HG03280 (cell line): ENCODE measurements at regions not wholly inside any gene's neighbourhood (a gene's known extent, or its start where the extent isn't known, plus 50 kb on each side); places are given as distances from the start of the nearest gene placed in this dataset.

Experiments
- ATAC-seq: cut with Tn5 transposase; IDR thresholded peaks from one replicate; pipeline ENCODE4 v1.9.1; 2021; ENCODE audit warnings: mild to moderate bottlenecking, moderate library complexity; ENCODE audit not compliant: unreplicated experiment

DNA sequence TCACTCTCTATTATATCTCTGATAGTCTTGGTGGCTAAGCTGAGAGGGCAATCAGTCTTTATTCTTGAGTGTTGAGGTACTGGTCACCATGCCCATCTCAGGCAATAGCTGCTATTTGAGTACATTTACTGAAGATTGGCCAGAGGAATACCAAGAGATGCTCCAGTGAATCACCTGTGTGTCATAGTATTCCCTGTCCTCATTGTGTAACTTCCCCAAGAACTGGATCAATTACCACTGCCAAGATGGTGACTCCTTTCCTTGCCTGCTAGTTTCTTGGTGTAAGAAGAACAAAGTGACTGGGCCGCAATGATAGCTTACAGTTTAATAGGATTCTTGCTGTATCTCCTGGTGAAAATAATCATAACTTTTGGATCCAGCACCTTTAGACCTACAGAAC lies 418.7 kb upstream of the KIF2A start:
- no peak for ATAC-seq

- no peak for ATAC-seq
Measured at GRCh38 chr5:61894046-61894445, 412.0 kb upstream of the KIF2A start.

GRCh38 chr5:61896811-61897210 lies 409.2 kb upstream of the KIF2A start:
- ATAC-seq, result no peak

GRCh38 chr5:61897251-61897650 lies 408.8 kb upstream of the KIF2A start:
- ATAC-seq, result no peak

- no peak for ATAC-seq
Measured at GRCh38 chr5:61901997-61902396, 404.0 kb upstream of the KIF2A start.

DNA sequence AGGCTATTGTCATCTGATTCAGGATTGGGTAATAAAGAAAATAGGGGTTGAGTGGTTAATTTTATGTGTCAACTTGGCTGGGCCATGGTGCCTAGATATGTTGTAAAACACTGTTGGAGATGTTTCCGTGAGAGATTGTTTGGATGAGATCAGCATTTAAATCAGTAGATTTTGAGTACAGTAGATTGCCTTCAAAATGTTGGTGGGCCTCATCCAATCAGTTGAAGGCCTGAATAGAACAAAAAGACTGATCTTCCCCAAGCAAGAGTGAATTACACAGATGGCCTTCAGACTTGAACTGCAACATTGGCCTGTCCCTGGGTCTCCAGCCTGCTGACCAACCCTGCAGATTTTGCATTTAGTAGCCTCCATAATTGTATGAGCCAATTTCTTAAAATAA lies 401.3 kb upstream of the KIF2A start:
- ATAC-seq, result no peak

- ATAC-seq, result no peak
Measured at GRCh38 chr5:61905613-61906012, 400.4 kb upstream of the KIF2A start.

- no peak for ATAC-seq
Measured at GRCh38 chr5:61906820-61907219, 399.2 kb upstream of the KIF2A start.

DNA sequence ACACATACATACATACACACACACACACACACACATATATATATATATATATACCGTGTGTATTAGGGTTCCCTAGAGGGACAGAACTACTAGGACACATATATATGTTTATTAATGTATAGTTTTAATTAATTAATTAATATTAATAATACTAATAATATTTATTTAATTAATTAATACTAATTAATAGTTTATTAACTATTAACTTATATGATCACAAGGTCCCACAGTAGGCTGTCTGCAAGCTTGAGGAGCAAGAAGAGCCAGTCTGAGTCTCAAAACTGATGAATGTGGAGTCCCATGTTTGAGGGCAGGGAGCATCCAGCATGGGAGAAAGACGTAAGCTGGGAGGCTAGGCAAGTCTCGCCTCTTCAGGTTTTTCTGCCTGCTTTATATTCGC lies 398.0 kb upstream of the KIF2A start:
- no peak for ATAC-seq

DNA sequence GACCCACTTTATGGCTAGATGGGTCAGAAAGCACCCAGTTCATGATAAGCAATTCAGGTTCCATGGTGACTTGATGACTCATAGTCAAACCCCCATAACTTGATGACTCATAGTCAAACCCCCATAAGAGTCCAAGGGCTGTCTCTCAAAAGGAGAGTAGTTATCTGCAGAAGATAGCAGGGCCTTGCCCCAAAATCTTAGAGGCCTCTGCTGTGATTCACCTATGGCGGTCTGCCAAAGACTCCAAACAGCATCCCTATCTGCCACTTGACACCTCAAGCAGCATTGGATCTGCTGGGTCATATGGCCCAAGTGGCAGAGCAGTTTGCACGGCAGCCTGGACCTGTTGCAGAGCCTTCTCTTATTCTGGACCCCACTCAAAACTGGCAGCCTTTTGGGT lies 395.2 kb upstream of the KIF2A start:
- ATAC-seq, result no peak

- ATAC-seq, result no peak
Measured at GRCh38 chr5:61912559-61912958, 393.4 kb upstream of the KIF2A start.

- ATAC-seq, result no peak
Measured at GRCh38 chr5:61915646-61916045, 390.4 kb upstream of the KIF2A start.

- ATAC-seq, result no peak
Measured at GRCh38 chr5:61916621-61917620, 389.1 kb upstream of the KIF2A start.

GRCh38 chr5:61918611-61919010 lies 387.4 kb upstream of the KIF2A start:
- no peak for ATAC-seq

DNA sequence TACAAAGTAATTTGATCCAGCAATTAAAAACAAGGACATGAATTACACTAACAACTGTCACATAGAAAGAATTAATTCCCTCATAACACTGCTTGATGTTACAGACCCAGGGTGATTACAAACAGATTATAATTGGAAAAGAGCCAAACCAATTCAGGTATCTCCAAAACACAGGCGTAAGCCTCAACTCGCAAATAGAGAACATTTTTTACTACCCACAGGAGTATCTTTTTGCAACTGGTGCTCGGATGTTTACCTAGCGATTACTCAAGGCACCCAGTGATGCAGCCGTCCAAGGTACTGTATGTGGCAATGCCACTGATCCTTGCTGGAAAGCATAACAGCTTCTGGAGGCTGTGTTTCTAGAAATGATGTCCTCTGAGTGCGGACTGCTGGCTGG lies 386.1 kb upstream of the KIF2A start:
- ATAC-seq, result no peak

GRCh38 chr5:61924251-61924650 lies 381.8 kb upstream of the KIF2A start:
- ATAC-seq, result no peak

DNA sequence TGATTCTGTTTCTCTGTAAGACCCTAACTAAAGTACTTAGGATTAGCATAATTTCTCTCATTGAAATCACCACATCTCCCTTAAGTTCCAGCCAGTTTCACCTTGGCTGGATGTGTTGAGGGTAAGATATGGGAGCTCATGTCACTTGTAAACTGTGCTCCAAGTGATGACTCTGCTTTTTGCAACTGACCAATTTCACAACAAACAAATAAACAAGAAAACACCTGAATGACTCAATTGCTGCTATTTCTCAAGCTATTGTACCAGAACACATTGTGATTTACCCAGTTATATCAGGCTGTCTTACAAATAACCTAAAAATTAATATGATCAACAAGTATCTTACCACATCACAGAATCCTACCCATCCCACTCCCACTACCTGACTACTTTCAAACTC lies 379.1 kb upstream of the KIF2A start:
- ATAC-seq, result no peak

DNA sequence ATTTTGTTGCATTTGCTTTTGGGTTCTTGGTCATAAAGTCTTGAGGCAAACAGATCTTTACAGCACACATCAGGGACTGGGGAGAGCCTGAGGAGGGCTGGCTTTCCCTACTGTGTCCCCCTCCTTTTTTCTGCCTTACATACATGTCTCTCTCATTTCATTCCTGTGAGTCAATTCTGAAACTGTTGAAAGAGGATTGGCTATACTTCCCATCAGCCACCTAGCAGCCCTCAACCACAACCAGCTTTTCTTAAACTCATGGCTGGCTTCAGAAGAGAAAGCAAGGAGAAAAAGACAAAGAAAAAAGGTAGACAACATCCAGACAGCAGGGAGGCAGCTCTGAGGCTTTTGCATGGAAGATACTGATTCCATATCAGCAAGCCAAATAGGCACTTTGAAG lies 374.8 kb upstream of the KIF2A start:
- ATAC-seq, result no peak

GRCh38 chr5:61933787-61934626 lies 372.0 kb upstream of the KIF2A start:
- no peak for ATAC-seq

- ATAC-seq, result no peak
Measured at GRCh38 chr5:61941637-61942036, 364.4 kb upstream of the KIF2A start.

- ATAC-seq, result no peak
Measured at GRCh38 chr5:61942462-61943049, 363.4 kb upstream of the KIF2A start.
